Stomach (tissue), 4 donors: ENCODE measurements at regions not wholly inside any gene's neighbourhood (a gene's known extent, or its start where the extent isn't known, plus 50 kb on each side); places are given as distances from the start of the nearest gene placed in this dataset.

Experiments
- CTCF ChIP-seq, 7 experiments: fragments of 450-650 bp in 4 of 7; fragments of 200-600 bp in 3 of 7; sonication (generic) in 3 of 7; IDR thresholded peaks; one replicate each; pipeline ENCODE4 v1.5.1; 2016 to 2019; ENCODE audit warnings: antibody characterized with exemption in 7 of 7, control low read depth in 2 of 7, mild to moderate bottlenecking in 1 of 7
- EP300 ChIP-seq: sonication (generic); formaldehyde crosslinking; IDR thresholded peaks from one replicate; pipeline ENCODE4 v1.6.1; 2017; ENCODE audit warnings: antibody characterized with exemption
- POLR2A ChIP-seq, 4 donors: fragments of 450-650 bp; IDR thresholded peaks; one replicate each; pipeline ENCODE4 v1.6.1; 2016; ENCODE audit warnings: antibody characterized with exemption in 4 of 4, control low read depth in 2 of 4, mild to moderate bottlenecking in 1 of 4, moderate library complexity in 1 of 4
- POLR2AphosphoS5 ChIP-seq, 3 donors: sonication (generic); formaldehyde crosslinking; IDR thresholded peaks; one replicate each; pipeline ENCODE4 v1.6.1; 2016; ENCODE audit warnings: antibody characterized with exemption in 3 of 3

- TF ChIP-seq CTCF (IDR thresholded peaks at IDR 0.05) (no peak), POLR2A (IDR thresholded peaks at IDR 0.05) (no peak), EP300 (no peak), POLR2AphosphoS5 (IDR thresholded peaks at IDR 0.05) (no peak)
Observed at GRCh38 chr4:79540143-79540542, 132.1 kb upstream of the GK2 start.
